ENCODE measurements at regions not wholly inside any gene's neighbourhood (a gene's known extent, or its start where the extent isn't known, plus 50 kb on each side); places are given as distances from the start of the nearest gene placed in this dataset.

GRCh38 chr5:14944350-14944739 is 72.8 kb upstream of the ANKH start:
- Histone ChIP-seq H3K4me3 (no peak overlapping the region), H3K4me1 (no peaks in the 10 kb centered on the region), H3K9me3 (no peaks in the 10 kb centered on the region), H3K27me3 (no peaks in the 10 kb centered on the region), H3K36me3 (no peaks in the 10 kb centered on the region), H3K27ac (no peak overlapping the region)
- in situ Hi-C loops (cut with MboI; ENCODE audit: low sequenced_read_pairs in 4 of 4) (no loop called here), intact Hi-C loops (cut with DNase I; ENCODE audit: low total_unique reads) (no loop called here)
- ATAC-seq (no peak), DNase-seq (no peak)
- no peak for TF ChIP-seq CTCF (IDR thresholded peaks at IDR 0.05 in 4 of 5, conservative IDR thresholded peaks at IDR 0.05 in 1 of 5)
- no peak for TF ChIP-seq POLR2A (IDR thresholded peaks at IDR 0.05)

- in situ Hi-C loops (cut with MboI; ENCODE audit: low sequenced_read_pairs in 4 of 4) (no loop called here), intact Hi-C loops (cut with DNase I; ENCODE audit: low total_unique reads) (no loop called here)
- TF ChIP-seq CTCF (IDR thresholded peaks at IDR 0.05 in 4 of 5, conservative IDR thresholded peaks at IDR 0.05 in 1 of 5) (no peak), POLR2A (IDR thresholded peaks at IDR 0.05) (no peak)
- Histone ChIP-seq H3K27ac (no peak overlapping the region), H3K4me1 (no peaks in the 10 kb centered on the region), H3K9me3 (no peaks in the 10 kb centered on the region), H3K4me3 (no peak overlapping the region), H3K27me3 (no peaks in the 10 kb centered on the region), H3K36me3 (no peaks in the 10 kb centered on the region)
- ATAC-seq (no peak), DNase-seq (no peak)
Observed at GRCh38 chr5:14942212-14942611, 70.6 kb upstream of the ANKH start.

- DNase-seq = no peak
- Histone ChIP-seq H3K4me1 (no peaks in the 10 kb centered on the region), H3K9me3 (no peaks in the 10 kb centered on the region), H3K4me3 (no peak overlapping the region), H3K36me3 (no peaks in the 10 kb centered on the region), H3K27ac (no peak overlapping the region), H3K27me3 (no peaks in the 10 kb centered on the region)
- intact Hi-C loops (cut with DNase I; ENCODE audit: low total_unique reads) (no loop called here), in situ Hi-C loops (cut with MboI; ENCODE audit: low sequenced_read_pairs in 4 of 4) (no loop called here)
- TF ChIP-seq CTCF (IDR thresholded peaks at IDR 0.05 in 4 of 5, conservative IDR thresholded peaks at IDR 0.05 in 1 of 5) (no peak), POLR2A (IDR thresholded peaks at IDR 0.05) (no peak)
- ATAC-seq = no peak
Observed at GRCh38 chr5:14937254-14937653, 65.7 kb upstream of the ANKH start.

- H3K9me3 ChIP-seq = no peaks in the 10 kb centered on the region
- intact Hi-C loops (cut with DNase I; ENCODE audit: low total_unique reads) (no loop called here), in situ Hi-C loops (cut with MboI; ENCODE audit: low sequenced_read_pairs in 4 of 4) (no loop called here)
- H3K27me3 ChIP-seq = no peaks in the 10 kb centered on the region
- no peaks in the 10 kb centered on the region for H3K36me3 ChIP-seq
- H3K27ac ChIP-seq = no peak overlapping the region
- no peak for TF ChIP-seq CTCF (IDR thresholded peaks at IDR 0.05 in 4 of 5, conservative IDR thresholded peaks at IDR 0.05 in 1 of 5)
- TF ChIP-seq POLR2A (IDR thresholded peaks at IDR 0.05) = no peak
- ATAC-seq (no peak), DNase-seq (no peak)
- no peak overlapping the region for H3K4me3 ChIP-seq
- H3K4me1 ChIP-seq = no peaks in the 10 kb centered on the region
Observed at GRCh38 chr5:14936588-14936987, 65.0 kb upstream of the ANKH start.

GRCh38 chr5:14935341-14935740 is 63.8 kb upstream of the ANKH start:
- no peak for ATAC-seq
- TF ChIP-seq POLR2A (IDR thresholded peaks at IDR 0.05) (no peak), CTCF (IDR thresholded peaks at IDR 0.05 in 4 of 5, conservative IDR thresholded peaks at IDR 0.05 in 1 of 5) (no peak)
- H3K36me3 ChIP-seq = no peaks in the 10 kb centered on the region

More at GRCh38 chr5:14935341-14935740, 63.8 kb upstream of the ANKH start:
- in situ Hi-C loops (cut with MboI; ENCODE audit: low sequenced_read_pairs in 4 of 4) (no loop called here), intact Hi-C loops (cut with DNase I; ENCODE audit: low total_unique reads) (no loop called here)
- Histone ChIP-seq H3K27ac (no peak overlapping the region), H3K27me3 (no peaks in the 10 kb centered on the region), H3K4me3 (no peak overlapping the region), H3K4me1 (no peaks in the 10 kb centered on the region), H3K9me3 (no peaks in the 10 kb centered on the region)
- no peak for DNase-seq
